Right lobe of liver (tissue), 6 donors: ENCODE measurements at regions not wholly inside any gene's neighbourhood (a gene's known extent, or its start where the extent isn't known, plus 50 kb on each side); places are given as distances from the start of the nearest gene placed in this dataset.

Experiments
- ATAC-seq, 4 donors: fragments of 200-7000 bp; cut with Tn5 transposase; one replicate each; pipeline ENCODE4 v1.9.1; 2020; ENCODE audit warnings: mild to moderate bottlenecking in 4 of 4, moderate library complexity in 4 of 4
- DNase-seq, 3 donors: peaks; one replicate each; pipeline ENCODE4 v3.0.0-alpha.2; 2020
- H3K27ac ChIP-seq, 3 donors: fragments of 200-600 bp; one replicate each; pipeline ENCODE4 v1.8.0; 2022
- H3K27me3 ChIP-seq, 2 donors: fragments of 200-600 bp; one replicate each; pipeline ENCODE4 v1.8.0; 2022
- H3K36me3 ChIP-seq, 4 donors: fragments of 200-600 bp; sonication (generic) in 1 of 4; one replicate each; pipeline versions ENCODE4 v1.5.1 to v1.8.0; 2017 to 2022; ENCODE audit warnings: control low read depth in 1 of 4
- H3K4me1 ChIP-seq, 4 donors: fragments of 200-600 bp; sonication (generic) in 1 of 4; one replicate each; pipeline versions ENCODE4 v1.5.1 to v1.8.0; 2017 to 2022; ENCODE audit warnings: control low read depth in 1 of 4
- H3K4me3 ChIP-seq, 3 donors: fragments of 200-600 bp; one replicate each; pipeline ENCODE4 v1.8.0; 2022
- H3K9me3 ChIP-seq, 4 donors: fragments of 200-600 bp; sonication (generic) in 1 of 4; one replicate each; pipeline versions ENCODE4 v1.5.1 to v1.8.0; 2017 to 2022; ENCODE audit warnings: control low read depth in 1 of 4
- CTCF ChIP-seq, 4 donors: fragments of 200-600 bp in 3 of 4; fragments of 450-650 bp in 1 of 4; IDR thresholded peaks; one replicate each; pipeline versions ENCODE4 v1.5.1 to v1.8.0; 2016 to 2022; ENCODE audit warnings: antibody characterized with exemption in 4 of 4, mild to moderate bottlenecking in 2 of 4
- POLR2A ChIP-seq: fragments of 450-650 bp; IDR thresholded peaks from one replicate; pipeline ENCODE4 v1.6.1; 2017; ENCODE audit warnings: antibody characterized with exemption, mild to moderate bottlenecking
- WGBS: methylation state at CpG from one replicate; pipeline ENCODE4 v1.1.6; 2018; ENCODE audit warnings: low coverage, low lambda C conversion rate; ENCODE audit not compliant: insufficient coverage; ENCODE audit errors: missing lambda C conversion rate; 5-methylcytosine and 5-hydroxymethylcytosine counted together
- intact Hi-C, 2 donors: fragments of 100-400 bp; cut with DNase I; formaldehyde crosslinking; loops; one replicate each; pipeline versions ENCODE4 v1.11.2 to v1.14.1; 2022
- donor health status: DM: no; HTN: yes; CAD: no.
- donor health status: DM: no; HTN: no; CAD: no.
- donor health status: DM: no; HTN: no; CAD: no.
- donor health status: DM: no; HTN: yes; CAD: no.
- donor health status: DM: no; HTN: yes; CAD: no.

DNA sequence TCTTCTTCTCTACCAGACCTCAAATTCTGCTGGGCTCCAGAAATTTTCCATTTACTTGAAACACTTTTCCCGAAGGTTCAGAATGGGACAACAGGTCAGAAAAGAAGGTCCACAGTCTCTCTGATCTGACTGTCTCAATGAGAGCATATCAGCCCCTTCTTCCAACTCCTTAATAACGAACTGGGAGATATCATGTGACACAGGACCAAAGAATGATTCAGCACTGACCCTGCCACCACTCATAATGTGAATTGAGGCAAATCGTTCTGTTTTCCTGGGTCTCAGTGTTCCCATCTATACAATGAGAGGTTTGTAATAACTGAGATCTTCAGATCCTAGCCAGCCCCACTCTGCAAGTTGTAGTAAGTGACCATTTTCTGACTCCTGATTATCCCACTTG lies 500.5 kb downstream of the NTRK3 start:
- TF ChIP-seq POLR2A (no peak), CTCF (IDR thresholded peaks at IDR 0.05) (no peak)
- Histone ChIP-seq H3K9me3 (no peaks in the 10 kb centered on the region), H3K27me3 (no peaks in the 10 kb centered on the region), H3K4me3 (no peak overlapping the region), H3K4me1 (no peaks in the 10 kb centered on the region), H3K36me3 (no peaks in the 10 kb centered on the region), H3K27ac (no peak overlapping the region)
- DNase-seq: no peak
- WGBS: 45% methylated on average over 3 of the region's 3 CpGs
- intact Hi-C loops: no loop called here
- ATAC-seq: no peak

DNA sequence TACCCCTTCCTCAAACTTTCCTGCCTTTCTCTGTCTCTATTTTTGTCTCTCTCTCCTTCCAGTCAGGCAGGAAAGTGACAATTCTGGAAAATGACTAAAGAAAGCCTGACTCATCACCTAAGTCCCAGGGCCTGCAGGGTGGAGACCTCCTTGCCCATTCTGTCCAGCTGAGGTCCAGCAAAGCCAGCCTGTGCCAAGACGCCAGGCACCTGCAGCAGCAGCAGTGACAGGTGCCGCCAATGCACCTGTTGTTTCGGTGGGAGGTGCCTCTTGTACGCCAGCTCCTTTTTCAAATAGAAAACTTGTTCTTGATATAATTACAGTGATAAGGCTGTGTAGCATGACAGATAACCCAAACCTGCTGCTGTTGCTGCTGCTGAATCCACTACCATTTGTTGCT lies 501.3 kb downstream of the NTRK3 start:
- DNase-seq (no peak), ATAC-seq (no peak)
- no peak for TF ChIP-seq POLR2A
- TF ChIP-seq CTCF (IDR thresholded peaks at IDR 0.05): no peak
- H3K9me3 ChIP-seq: no peaks in the 10 kb centered on the region
- no peak overlapping the region for H3K27ac ChIP-seq
- no peak overlapping the region for H3K4me3 ChIP-seq
- WGBS: 77% methylated on average over 3 of the region's 4 CpGs
- H3K27me3 ChIP-seq: no peaks in the 10 kb centered on the region
- H3K36me3 ChIP-seq: no peaks in the 10 kb centered on the region
- intact Hi-C loops: no loop called here
- no peaks in the 10 kb centered on the region for H3K4me1 ChIP-seq

GRCh38 chr15:87753539-87753938 lies 503.0 kb downstream of the NTRK3 start:
- no peak for ATAC-seq
- no peak overlapping the region for H3K27ac ChIP-seq
- no peaks in the 10 kb centered on the region for H3K4me1 ChIP-seq
- TF ChIP-seq CTCF (IDR thresholded peaks at IDR 0.05): no peak
- no peak for TF ChIP-seq POLR2A
- intact Hi-C loops: no loop called here
- WGBS: 62% methylated on average over 11 of the region's 11 CpGs
- no peaks in the 10 kb centered on the region for H3K27me3 ChIP-seq
- no peak for DNase-seq
- H3K9me3 ChIP-seq: no peaks in the 10 kb centered on the region
- no peak overlapping the region for H3K4me3 ChIP-seq
- H3K36me3 ChIP-seq: no peaks in the 10 kb centered on the region

DNA sequence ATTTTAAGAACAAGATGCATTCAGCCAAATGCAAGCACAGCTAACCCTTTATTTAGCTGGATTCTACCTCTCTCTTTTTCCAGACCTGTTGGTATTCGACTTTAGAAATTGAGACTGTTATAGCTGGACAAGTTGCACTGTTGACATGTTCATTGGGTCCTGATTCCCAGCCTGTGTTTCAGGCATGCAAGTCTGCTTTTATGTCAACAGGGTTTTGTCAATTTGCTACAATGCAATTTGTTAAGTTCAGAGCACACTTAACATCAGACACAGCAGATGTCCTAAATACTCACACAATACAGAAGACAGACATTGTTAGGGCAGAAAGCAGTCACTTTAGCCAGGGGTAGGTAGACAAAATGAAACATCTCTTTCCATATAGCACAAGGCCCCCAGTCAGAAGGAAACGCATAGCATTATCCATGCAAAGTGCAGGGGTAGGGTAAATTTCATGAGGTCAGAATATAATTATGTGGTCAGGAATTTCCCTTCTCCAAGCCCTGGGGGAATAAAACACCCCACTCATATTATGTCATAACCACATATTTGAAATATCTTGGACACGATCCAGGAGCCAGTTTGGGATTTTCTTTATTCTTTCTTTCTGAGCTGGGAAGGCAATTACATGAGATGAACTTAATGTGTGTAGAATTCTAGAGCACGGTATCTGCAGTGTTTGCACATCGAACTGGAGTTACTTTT lies 504.1 kb downstream of the NTRK3 start:
- H3K27me3 ChIP-seq: no peaks in the 10 kb centered on the region
- 29% methylated on average over 5 of the region's 5 CpGs for WGBS
- no peaks in the 10 kb centered on the region for H3K4me1 ChIP-seq
- DNase-seq (no peak), ATAC-seq (peak in 2 of 4 donors; percentile 16 to 38)
- H3K4me3 ChIP-seq: no peak overlapping the region
- H3K27ac ChIP-seq: no peak overlapping the region
- H3K9me3 ChIP-seq: no peaks in the 10 kb centered on the region
- TF ChIP-seq CTCF (IDR thresholded peaks at IDR 0.05) (no peak), POLR2A (no peak)
- H3K36me3 ChIP-seq: no peaks in the 10 kb centered on the region
- intact Hi-C loops: no loop called here

- H3K4me1 ChIP-seq: no peaks in the 10 kb centered on the region
- ATAC-seq: no peak
- no peak for DNase-seq
- H3K36me3 ChIP-seq: no peaks in the 10 kb centered on the region
- TF ChIP-seq CTCF (IDR thresholded peaks at IDR 0.05) (no peak), POLR2A (no peak)
- no peak overlapping the region for H3K27ac ChIP-seq
- H3K4me3 ChIP-seq: no peak overlapping the region
- H3K9me3 ChIP-seq: no peaks in the 10 kb centered on the region
- intact Hi-C loops: no loop called here
- H3K27me3 ChIP-seq: no peaks in the 10 kb centered on the region
- 67% methylated on average over 8 of the region's 8 CpGs for WGBS
Observed at GRCh38 chr15:87748483-87748882, 508.1 kb downstream of the NTRK3 start.
